ENCODE measurements at regions not wholly inside any gene's neighbourhood (a gene's known extent, or its start where the extent isn't known, plus 50 kb on each side); places are given as distances from the start of the nearest gene placed in this dataset.
"Not testable (repeated sequence)": the region's sequence is repeated elsewhere in the genome, so short reads cannot be mapped to it uniquely, and the experiment has no call there.

- DNase-seq (ENCODE audit: low read depth in 2 of 2): no peak
These were observed 1965.3 kb downstream of the ARAP2 start for GRCh38 chr4:34279011-34279410.

- no peak for DNase-seq (ENCODE audit: low read depth in 2 of 2)
These were observed 1964.2 kb downstream of the ARAP2 start for GRCh38 chr4:34280131-34280530.

- DNase-seq (ENCODE audit: low read depth in 2 of 2): no peak
These were observed 1962.5 kb downstream of the ARAP2 start for GRCh38 chr4:34281826-34282225.

GRCh38 chr4:34289489-34289888 is 1954.8 kb downstream of the ARAP2 start:
- DNase-seq (ENCODE audit: low read depth in 2 of 2): no peak

- DNase-seq (ENCODE audit: low read depth in 2 of 2): no peak
These were observed 1954.4 kb downstream of the ARAP2 start for GRCh38 chr4:34289962-34290361.

- no peak for DNase-seq (ENCODE audit: low read depth in 2 of 2)
These were observed 1950.9 kb downstream of the ARAP2 start for GRCh38 chr4:34293459-34293858.

- no peak for DNase-seq (ENCODE audit: low read depth in 2 of 2)
These were observed 1934.9 kb downstream of the ARAP2 start for GRCh38 chr4:34309383-34309906.

- no peak for DNase-seq (ENCODE audit: low read depth in 2 of 2)
These were observed 1925.5 kb downstream of the ARAP2 start for GRCh38 chr4:34318773-34319172.

GRCh38 chr4:34323549-34324320 is 1920.6 kb downstream of the ARAP2 start:
- DNase-seq (ENCODE audit: low read depth in 2 of 2): no peak

- DNase-seq (ENCODE audit: low read depth in 2 of 2): no peak
These were observed 1915.4 kb downstream of the ARAP2 start for GRCh38 chr4:34328939-34329338.

GRCh38 chr4:34335156-34335555 is 1909.2 kb downstream of the ARAP2 start:
- not testable (repeated sequence) for DNase-seq (ENCODE audit: low read depth in 2 of 2)

- DNase-seq (ENCODE audit: low read depth in 2 of 2): not testable (repeated sequence)
These were observed 1908.8 kb downstream of the ARAP2 start for GRCh38 chr4:34335556-34335955.

- no peak for DNase-seq (ENCODE audit: low read depth in 2 of 2)
These were observed 1881.7 kb downstream of the ARAP2 start for GRCh38 chr4:34362654-34363053.

- no peak for DNase-seq (ENCODE audit: low read depth in 2 of 2)
These were observed 1880.5 kb downstream of the ARAP2 start for GRCh38 chr4:34363842-34364241.

- no peak for DNase-seq (ENCODE audit: low read depth in 2 of 2)
These were observed 1878.4 kb downstream of the ARAP2 start for GRCh38 chr4:34365946-34366345.

- no peak for DNase-seq (ENCODE audit: low read depth in 2 of 2)
These were observed 1872.6 kb downstream of the ARAP2 start for GRCh38 chr4:34371676-34372075.

- DNase-seq (ENCODE audit: low read depth in 2 of 2): no peak
These were observed 1871.5 kb downstream of the ARAP2 start for GRCh38 chr4:34372815-34373214.

- no peak for DNase-seq (ENCODE audit: low read depth in 2 of 2)
These were observed 1870.9 kb downstream of the ARAP2 start for GRCh38 chr4:34373456-34373855.

GRCh38 chr4:34412233-34412632 is 1832.1 kb downstream of the ARAP2 start:
- DNase-seq (ENCODE audit: low read depth in 2 of 2): no peak

- DNase-seq (ENCODE audit: low read depth in 2 of 2): no peak
These were observed 1831.4 kb downstream of the ARAP2 start for GRCh38 chr4:34412911-34413310.

- no peak for DNase-seq (ENCODE audit: low read depth in 2 of 2)
These were observed 1827.2 kb downstream of the ARAP2 start for GRCh38 chr4:34417160-34417559.

GRCh38 chr4:34419871-34420270 is 1824.4 kb downstream of the ARAP2 start:
- DNase-seq (ENCODE audit: low read depth in 2 of 2): no peak

- DNase-seq (ENCODE audit: low read depth in 2 of 2): no peak
These were observed 1821.7 kb downstream of the ARAP2 start for GRCh38 chr4:34422472-34423175.

Data from stimulated activated CD4-positive, alpha-beta T cell treated with anti-CD3 and anti-CD28 coated beads, Interleukin-1b, Interleukin-23, amount 100 ng/mL, for 4 hours (primary cell).